Heart left ventricle (tissue), 13 donors: ENCODE measurements at regions not wholly inside any gene's neighbourhood (a gene's known extent, or its start where the extent isn't known, plus 50 kb on each side); places are given as distances from the start of the nearest gene placed in this dataset.

ENCODE experiments used
- CTCF ChIP-seq, 12 donors: fragments of 200-600 bp; sonication (generic) in 4 of 12; IDR thresholded peaks; one replicate each; pipeline versions ENCODE4 v1.5.0 to v1.8.0; 2018 to 2022; ENCODE audit warnings: antibody characterized with exemption in 12 of 12, mild to moderate bottlenecking in 5 of 12
- POLR2A ChIP-seq, 2 donors: fragments of 450-650 bp; IDR thresholded peaks; one replicate each; pipeline ENCODE4 v1.6.1; 2017; ENCODE audit warnings: antibody characterized with exemption in 2 of 2, mild to moderate bottlenecking in 2 of 2, moderate library complexity in 2 of 2
- donor health status: ischemic (EF 13 %, LVEDD 7.1; RV severe dilation, severe dysfunction).
- donor health status: DM: no; HTN: yes; CAD: no.
- donor health status: DM: no; HTN: no; CAD: no.
- donor health status: ischemic (EF 25% LVEDD 6.9; RV normal size, moderate dysfunction).
- donor health status: ischemic (EF 25% LVEDD 5.7; RV mildly dilated, moderate dysfunction).
- donor health status: ischemic (EF 35%, LVEDD 5.7; RV mildly dilated, moderate dysfunction).
- donor health status: nonischemic (EF 11% LVEDD 7.7; RV severe dilation, severe dysfunction).
- donor health status: DM: yes; HTN: yes; CAD: no.
- donor health status: PGD.
- donor health status: ischemic (EF 29% LVEDD 5.4; RV normal size, mild dysfunction).
- donor health status: nonischemic (EF 23%, LVEDD 6.1; RV moderate dilation, normal function).

- TF ChIP-seq POLR2A (IDR thresholded peaks at IDR 0.05) (no peak), CTCF (IDR thresholded peaks at IDR 0.05) (no peak)
These were observed 97.9 kb upstream of the TSHZ2 start for GRCh38 chr20:52874241-52874640.
